NCI-H1436 (cell line): ENCODE measurements at regions not wholly inside any gene's neighbourhood (a gene's known extent, or its start where the extent isn't known, plus 50 kb on each side); places are given as distances from the start of the nearest gene placed in this dataset.

Experiments
- DNase-seq: peaks from one replicate; lab custom pipeline; 2025; lab: John Stamatoyannopoulos, UW

GRCh38 chr15:39482459-39482858 is 98.4 kb upstream of the THBS1 start:
- DNase-seq: no peak

GRCh38 chr15:39486621-39487457 is 94.0 kb upstream of the THBS1 start:
- no peak for DNase-seq

GRCh38 chr15:39487458-39487735 is 93.5 kb upstream of the THBS1 start:
- DNase-seq: no peak

GRCh38 chr15:39488516-39488915 is 92.4 kb upstream of the THBS1 start:
- DNase-seq: no peak

GRCh38 chr15:39488961-39489360 is 91.9 kb upstream of the THBS1 start:
- DNase-seq: no peak

GRCh38 chr15:39491115-39491885 is 89.6 kb upstream of the THBS1 start:
- no peak for DNase-seq

GRCh38 chr15:39491886-39492490 is 88.9 kb upstream of the THBS1 start:
- DNase-seq: no peak

- no peak for DNase-seq
These were observed 87.3 kb upstream of the THBS1 start for GRCh38 chr15:39493424-39494067.

- no peak for DNase-seq
These were observed 86.4 kb upstream of the THBS1 start for GRCh38 chr15:39494462-39494861.

GRCh38 chr15:39495871-39496840 is 84.7 kb upstream of the THBS1 start:
- no peak for DNase-seq

- no peak for DNase-seq
These were observed 83.7 kb upstream of the THBS1 start for GRCh38 chr15:39497016-39497758.

GRCh38 chr15:39497759-39498565 is 82.9 kb upstream of the THBS1 start:
- DNase-seq: no peak

GRCh38 chr15:39498629-39499028 is 82.2 kb upstream of the THBS1 start:
- no peak for DNase-seq

- no peak for DNase-seq
These were observed 81.8 kb upstream of the THBS1 start for GRCh38 chr15:39499042-39499441.

- no peak for DNase-seq
These were observed 81.2 kb upstream of the THBS1 start for GRCh38 chr15:39499681-39500080.

- no peak for DNase-seq
These were observed 79.4 kb upstream of the THBS1 start for GRCh38 chr15:39501366-39502081.

GRCh38 chr15:39502082-39502447 is 78.8 kb upstream of the THBS1 start:
- no peak for DNase-seq

- no peak for DNase-seq
These were observed 78.2 kb upstream of the THBS1 start for GRCh38 chr15:39502611-39503195.

- no peak for DNase-seq
These were observed 77.4 kb upstream of the THBS1 start for GRCh38 chr15:39503526-39503925.
